ENCODE measurements at regions not wholly inside any gene's neighbourhood (a gene's known extent, or its start where the extent isn't known, plus 50 kb on each side); places are given as distances from the start of the nearest gene placed in this dataset.

- DNase-seq (ENCODE audit: low read depth): no peak
Observed at GRCh38 chrX:16496175-16496574, 153.8 kb upstream of the S100G start.

GRCh38 chrX:16511796-16512776 lies 137.9 kb upstream of the S100G start:
- DNase-seq (ENCODE audit: low read depth): no peak

GRCh38 chrX:16516232-16516876 lies 133.6 kb upstream of the S100G start:
- no peak for DNase-seq (ENCODE audit: low read depth)

GRCh38 chrX:16517039-16517605 lies 132.8 kb upstream of the S100G start:
- DNase-seq (ENCODE audit: low read depth): no peak

- DNase-seq (ENCODE audit: low read depth): no peak
Observed at GRCh38 chrX:16518131-16518530, 131.8 kb upstream of the S100G start.

GRCh38 chrX:16524316-16524715 lies 125.6 kb upstream of the S100G start:
- no peak for DNase-seq (ENCODE audit: low read depth)

- DNase-seq (ENCODE audit: low read depth): no peak
Observed at GRCh38 chrX:16526003-16526402, 124.0 kb upstream of the S100G start.

- DNase-seq (ENCODE audit: low read depth): peak; percentile 8
Observed at GRCh38 chrX:16528620-16529019, 121.3 kb upstream of the S100G start.
